Lower leg skin (tissue), 3 donors: ENCODE measurements at regions not wholly inside any gene's neighbourhood (a gene's known extent, or its start where the extent isn't known, plus 50 kb on each side); places are given as distances from the start of the nearest gene placed in this dataset.

ENCODE experiments used
- POLR2A ChIP-seq, 2 donors: fragments of 450-650 bp; IDR thresholded peaks; one replicate each; pipeline ENCODE4 v1.6.1; 2016 to 2017; ENCODE audit warnings: antibody characterized with exemption in 2 of 2, mild to moderate bottlenecking in 1 of 2, moderate library complexity in 1 of 2
- TF ChIP-seq, protein P1 (sequence below), 3 donors: fragments of 450-650 bp; IDR thresholded peaks; one replicate each; pipeline ENCODE4 v1.5.1; 2016; ENCODE audit warnings: antibody characterized with exemption in 3 of 3, mild to moderate bottlenecking in 3 of 3, moderate library complexity in 2 of 3

DNA sequence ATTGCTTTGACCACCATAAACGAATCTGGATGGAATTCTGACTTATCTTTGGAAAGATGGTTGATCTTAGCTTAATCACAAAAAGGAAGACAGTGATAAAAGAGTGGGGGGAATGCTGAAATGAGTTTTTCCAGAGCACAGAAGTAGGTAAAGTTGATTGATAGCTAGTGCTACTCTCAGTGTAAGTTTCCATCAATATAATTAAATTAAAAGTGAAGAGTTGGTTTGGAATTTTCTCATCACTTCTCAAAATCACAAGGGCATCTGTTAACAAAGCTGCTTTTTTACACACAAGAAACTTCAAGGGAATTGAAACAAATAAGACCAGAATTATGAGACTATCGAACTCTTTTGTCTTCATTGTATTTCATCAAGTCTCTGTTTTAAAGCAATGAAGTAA is 1217.3 kb downstream of the REEP3 start:
- TF ChIP-seq, protein P1, sequence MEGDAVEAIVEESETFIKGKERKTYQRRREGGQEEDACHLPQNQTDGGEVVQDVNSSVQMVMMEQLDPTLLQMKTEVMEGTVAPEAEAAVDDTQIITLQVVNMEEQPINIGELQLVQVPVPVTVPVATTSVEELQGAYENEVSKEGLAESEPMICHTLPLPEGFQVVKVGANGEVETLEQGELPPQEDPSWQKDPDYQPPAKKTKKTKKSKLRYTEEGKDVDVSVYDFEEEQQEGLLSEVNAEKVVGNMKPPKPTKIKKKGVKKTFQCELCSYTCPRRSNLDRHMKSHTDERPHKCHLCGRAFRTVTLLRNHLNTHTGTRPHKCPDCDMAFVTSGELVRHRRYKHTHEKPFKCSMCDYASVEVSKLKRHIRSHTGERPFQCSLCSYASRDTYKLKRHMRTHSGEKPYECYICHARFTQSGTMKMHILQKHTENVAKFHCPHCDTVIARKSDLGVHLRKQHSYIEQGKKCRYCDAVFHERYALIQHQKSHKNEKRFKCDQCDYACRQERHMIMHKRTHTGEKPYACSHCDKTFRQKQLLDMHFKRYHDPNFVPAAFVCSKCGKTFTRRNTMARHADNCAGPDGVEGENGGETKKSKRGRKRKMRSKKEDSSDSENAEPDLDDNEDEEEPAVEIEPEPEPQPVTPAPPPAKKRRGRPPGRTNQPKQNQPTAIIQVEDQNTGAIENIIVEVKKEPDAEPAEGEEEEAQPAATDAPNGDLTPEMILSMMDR (IDR thresholded peaks at IDR 0.05) = no peak
- TF ChIP-seq POLR2A (IDR thresholded peaks at IDR 0.05) = no peak
